ENCODE measurements at regions not wholly inside any gene's neighbourhood (a gene's known extent, or its start where the extent isn't known, plus 50 kb on each side); places are given as distances from the start of the nearest gene placed in this dataset.

GRCh38 chr15:79169526-79170133 is 79.0 kb upstream of the RASGRF1 start:
- no peak overlapping the region for H3K4me3 ChIP-seq (ENCODE audit: low read depth, low read length)
- no peak for DNase-seq (ENCODE audit: low read depth)
- TF ChIP-seq, protein P1, sequence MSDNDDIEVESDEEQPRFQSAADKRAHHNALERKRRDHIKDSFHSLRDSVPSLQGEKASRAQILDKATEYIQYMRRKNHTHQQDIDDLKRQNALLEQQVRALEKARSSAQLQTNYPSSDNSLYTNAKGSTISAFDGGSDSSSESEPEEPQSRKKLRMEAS (IDR thresholded peaks at IDR 0.05; ENCODE audit: low read depth, low read length) = no peak
- TF ChIP-seq MYC (IDR thresholded peaks at IDR 0.05; ENCODE audit: low read depth, low read length) = no peak
- no peak for TF ChIP-seq POLR2A (IDR thresholded peaks at IDR 0.05; ENCODE audit: extremely low read depth, insufficient read length)
- TF ChIP-seq, protein P2, sequence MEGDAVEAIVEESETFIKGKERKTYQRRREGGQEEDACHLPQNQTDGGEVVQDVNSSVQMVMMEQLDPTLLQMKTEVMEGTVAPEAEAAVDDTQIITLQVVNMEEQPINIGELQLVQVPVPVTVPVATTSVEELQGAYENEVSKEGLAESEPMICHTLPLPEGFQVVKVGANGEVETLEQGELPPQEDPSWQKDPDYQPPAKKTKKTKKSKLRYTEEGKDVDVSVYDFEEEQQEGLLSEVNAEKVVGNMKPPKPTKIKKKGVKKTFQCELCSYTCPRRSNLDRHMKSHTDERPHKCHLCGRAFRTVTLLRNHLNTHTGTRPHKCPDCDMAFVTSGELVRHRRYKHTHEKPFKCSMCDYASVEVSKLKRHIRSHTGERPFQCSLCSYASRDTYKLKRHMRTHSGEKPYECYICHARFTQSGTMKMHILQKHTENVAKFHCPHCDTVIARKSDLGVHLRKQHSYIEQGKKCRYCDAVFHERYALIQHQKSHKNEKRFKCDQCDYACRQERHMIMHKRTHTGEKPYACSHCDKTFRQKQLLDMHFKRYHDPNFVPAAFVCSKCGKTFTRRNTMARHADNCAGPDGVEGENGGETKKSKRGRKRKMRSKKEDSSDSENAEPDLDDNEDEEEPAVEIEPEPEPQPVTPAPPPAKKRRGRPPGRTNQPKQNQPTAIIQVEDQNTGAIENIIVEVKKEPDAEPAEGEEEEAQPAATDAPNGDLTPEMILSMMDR (IDR thresholded peaks at IDR 0.05; ENCODE audit: low read depth, low read length) = no peak

GRCh38 chr15:79168922-79169456 is 78.4 kb upstream of the RASGRF1 start:
- DNase-seq (ENCODE audit: low read depth) = no peak
- no peak overlapping the region for H3K4me3 ChIP-seq (ENCODE audit: low read depth, low read length)
- TF ChIP-seq POLR2A (IDR thresholded peaks at IDR 0.05; ENCODE audit: extremely low read depth, insufficient read length) (no peak), MYC (IDR thresholded peaks at IDR 0.05; ENCODE audit: low read depth, low read length) (no peak)
- TF ChIP-seq, protein P1 (IDR thresholded peaks at IDR 0.05; ENCODE audit: low read depth, low read length) = no peak
- TF ChIP-seq, protein P2 (IDR thresholded peaks at IDR 0.05; ENCODE audit: low read depth, low read length) = no peak

GRCh38 chr15:79167776-79168175 is 77.2 kb upstream of the RASGRF1 start:
- TF ChIP-seq MYC (IDR thresholded peaks at IDR 0.05; ENCODE audit: low read depth, low read length) = 0 out of 2 replicates have a peak, but pooled peaks have one; percentile 2
- no peak for TF ChIP-seq POLR2A (IDR thresholded peaks at IDR 0.05; ENCODE audit: extremely low read depth, insufficient read length)
- H3K4me3 ChIP-seq (ENCODE audit: low read depth, low read length) = no peak overlapping the region
- DNase-seq (ENCODE audit: low read depth) = peak; percentile 79

DNA sequence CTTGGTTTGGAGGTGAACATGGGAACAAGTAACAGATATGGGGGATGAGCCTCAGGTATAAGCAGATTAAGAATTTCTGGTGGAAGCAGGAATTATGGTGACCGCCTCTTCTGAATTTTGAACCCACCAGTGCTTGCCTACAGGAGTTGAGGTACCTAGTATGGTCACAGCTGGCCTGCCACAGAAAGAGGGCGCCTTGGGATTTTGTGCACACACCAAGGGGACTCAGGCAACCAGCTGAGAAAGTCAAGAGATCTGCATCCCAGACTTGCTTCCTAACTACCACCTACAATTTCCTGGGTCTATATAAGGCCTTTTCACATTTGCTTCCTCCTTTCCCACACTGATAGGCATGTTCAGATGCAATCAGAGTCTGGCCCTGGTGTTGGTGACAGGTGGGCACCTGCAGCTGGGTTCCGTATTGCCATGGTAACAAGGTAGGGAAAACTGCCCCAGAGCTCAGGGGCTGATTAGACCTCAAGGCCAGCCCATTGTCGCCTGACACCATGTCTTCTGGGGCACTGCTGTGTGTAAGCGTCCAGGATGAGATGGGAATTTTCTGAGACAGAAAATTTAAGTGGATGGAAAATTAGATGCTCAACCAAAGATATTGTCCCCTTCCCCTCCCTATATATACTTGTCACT is 75.9 kb upstream of the RASGRF1 start:
- no peak for DNase-seq (ENCODE audit: low read depth)
- TF ChIP-seq POLR2A (IDR thresholded peaks at IDR 0.05; ENCODE audit: extremely low read depth, insufficient read length) (no peak), MYC (IDR thresholded peaks at IDR 0.05; ENCODE audit: low read depth, low read length) (no peak)
- TF ChIP-seq, protein P2 (IDR thresholded peaks at IDR 0.05; ENCODE audit: low read depth, low read length) = no peak
- TF ChIP-seq, protein P1 (IDR thresholded peaks at IDR 0.05; ENCODE audit: low read depth, low read length) = no peak
- H3K4me3 ChIP-seq (ENCODE audit: low read depth, low read length) = no peak overlapping the region

GRCh38 chr15:79164465-79164864 is 73.9 kb upstream of the RASGRF1 start:
- no peak overlapping the region for H3K4me3 ChIP-seq (ENCODE audit: low read depth, low read length)
- TF ChIP-seq, protein P1 (IDR thresholded peaks at IDR 0.05; ENCODE audit: low read depth, low read length) = no peak
- TF ChIP-seq POLR2A (IDR thresholded peaks at IDR 0.05; ENCODE audit: extremely low read depth, insufficient read length) (no peak), MYC (IDR thresholded peaks at IDR 0.05; ENCODE audit: low read depth, low read length) (no peak)
- TF ChIP-seq, protein P2 (IDR thresholded peaks at IDR 0.05; ENCODE audit: low read depth, low read length) = no peak
- no peak for DNase-seq (ENCODE audit: low read depth)

GRCh38 chr15:79164043-79164442 is 73.5 kb upstream of the RASGRF1 start:
- no peak for DNase-seq (ENCODE audit: low read depth)
- H3K4me3 ChIP-seq (ENCODE audit: low read depth, low read length) = no peak overlapping the region
- TF ChIP-seq MYC (IDR thresholded peaks at IDR 0.05; ENCODE audit: low read depth, low read length) = no peak
- TF ChIP-seq, protein P2 (IDR thresholded peaks at IDR 0.05; ENCODE audit: low read depth, low read length) = no peak
- TF ChIP-seq POLR2A (IDR thresholded peaks at IDR 0.05; ENCODE audit: extremely low read depth, insufficient read length) = no peak
- TF ChIP-seq, protein P1 (IDR thresholded peaks at IDR 0.05; ENCODE audit: low read depth, low read length) = no peak

Data from NB4 (cell line).